ENCODE measurements at regions not wholly inside any gene's neighbourhood (a gene's known extent, or its start where the extent isn't known, plus 50 kb on each side); places are given as distances from the start of the nearest gene placed in this dataset.
A peak's percentile ranks its signal among the peaks of the same experiment; 100 is the strongest.

GRCh38 chr7:26554952-26555351 lies 263.3 kb downstream of the SNX10 start:
- no peak overlapping the region for H3K9ac ChIP-seq
- H3K4me2 ChIP-seq, result no peak overlapping the region
- no peaks in the 10 kb centered on the region for H3K36me3 ChIP-seq (ENCODE audit: insufficient read depth)
- no peak overlapping the region for H2AFZ ChIP-seq (ENCODE audit: low read depth)
- H3K27me3 ChIP-seq (ENCODE audit: insufficient read depth, low read depth), result no peaks in the 10 kb centered on the region
- H4K20me1 ChIP-seq (ENCODE audit: insufficient read depth), result no peaks in the 10 kb centered on the region
- TF ChIP-seq CTCF (conservative IDR thresholded peaks at IDR 0.05; ENCODE audit: low read depth, low read length), result no peak
- H3K4me1 ChIP-seq (ENCODE audit: low read depth, poor library complexity, severe bottlenecking), result peaks cover under 1% of the 10 kb centered on the region
- H3K79me2 ChIP-seq (ENCODE audit: insufficient read depth, low read depth), result no peaks in the 10 kb centered on the region
- no peak overlapping the region for H3K4me3 ChIP-seq (IDR thresholded peaks at IDR 0.05; ENCODE audit: insufficient read depth, low read depth, low read length)
- H3K27ac ChIP-seq, result no peak overlapping the region

DNA sequence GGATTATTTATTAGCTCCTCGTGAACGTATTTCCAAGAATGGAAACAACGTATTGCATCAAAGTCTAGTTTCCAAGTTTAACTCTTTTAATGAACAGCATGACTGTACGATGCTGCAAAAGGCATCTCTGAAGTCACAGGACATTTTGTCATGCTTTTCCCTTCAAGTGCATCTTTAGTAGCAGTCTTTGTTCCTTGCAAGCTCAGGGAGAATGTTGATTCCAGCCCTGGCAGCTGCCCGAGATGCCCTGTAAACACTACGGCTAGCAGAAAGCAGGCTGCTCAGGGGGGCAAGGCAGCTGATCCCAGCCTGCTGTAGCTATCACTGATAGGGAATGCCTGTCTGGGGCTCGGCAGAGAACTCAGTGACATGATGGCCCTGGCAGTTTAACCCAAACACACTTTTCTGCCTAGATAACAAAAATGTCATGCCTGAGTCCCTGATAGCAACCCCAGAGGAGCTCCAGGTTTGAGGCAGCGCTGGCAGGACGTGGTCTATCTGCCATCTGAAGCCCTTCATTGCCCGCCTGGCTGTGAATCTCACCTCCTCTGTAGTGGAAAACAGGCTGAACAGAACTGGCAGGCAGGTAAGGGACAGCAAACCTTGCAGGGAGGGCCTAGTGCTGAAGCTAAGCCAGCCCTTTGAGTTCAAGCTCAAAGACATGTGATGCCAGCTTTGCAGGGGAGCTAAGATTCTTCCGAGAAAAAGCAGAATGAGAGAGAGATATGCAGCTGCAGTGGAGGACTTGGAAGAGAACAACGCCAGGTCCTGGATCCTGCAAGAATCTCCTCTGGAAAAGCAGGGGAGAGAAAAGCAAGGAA lies 264.6 kb downstream of the SNX10 start:
- no peaks in the 10 kb centered on the region for H3K36me3 ChIP-seq (ENCODE audit: insufficient read depth)
- H3K4me3 ChIP-seq (IDR thresholded peaks at IDR 0.05; ENCODE audit: insufficient read depth, low read depth, low read length), result no peak overlapping the region
- H3K27ac ChIP-seq, result no peak overlapping the region
- H2AFZ ChIP-seq (ENCODE audit: low read depth), result no peak overlapping the region
- H3K4me1 ChIP-seq (ENCODE audit: low read depth, poor library complexity, severe bottlenecking), result no peaks in the 10 kb centered on the region
- H3K9ac ChIP-seq, result no peak overlapping the region
- no peaks in the 10 kb centered on the region for H3K79me2 ChIP-seq (ENCODE audit: insufficient read depth, low read depth)
- no peaks in the 10 kb centered on the region for H3K27me3 ChIP-seq (ENCODE audit: insufficient read depth, low read depth)
- no peak overlapping the region for H3K4me2 ChIP-seq
- H4K20me1 ChIP-seq (ENCODE audit: insufficient read depth), result no peaks in the 10 kb centered on the region
- no peak for TF ChIP-seq CTCF (conservative IDR thresholded peaks at IDR 0.05; ENCODE audit: low read depth, low read length)

- Histone ChIP-seq H3K27ac (no peak overlapping the region), H2AFZ (ENCODE audit: low read depth) (no peak overlapping the region), H3K4me1 (ENCODE audit: low read depth, poor library complexity, severe bottlenecking) (no peaks in the 10 kb centered on the region), H3K4me3 (IDR thresholded peaks at IDR 0.05; ENCODE audit: insufficient read depth, low read depth, low read length) (no peak overlapping the region), H3K27me3 (ENCODE audit: insufficient read depth, low read depth) (no peaks in the 10 kb centered on the region), H3K36me3 (ENCODE audit: insufficient read depth) (no peaks in the 10 kb centered on the region), H3K9ac (no peak overlapping the region), H3K79me2 (ENCODE audit: insufficient read depth, low read depth) (no peaks in the 10 kb centered on the region), H3K4me2 (no peak overlapping the region), H4K20me1 (ENCODE audit: insufficient read depth) (no peaks in the 10 kb centered on the region)
- no peak for TF ChIP-seq CTCF (conservative IDR thresholded peaks at IDR 0.05; ENCODE audit: low read depth, low read length)
Measured at GRCh38 chr7:26560526-26561256, 269.0 kb downstream of the SNX10 start.

GRCh38 chr7:26562841-26563240 lies 271.2 kb downstream of the SNX10 start:
- H3K36me3 ChIP-seq (ENCODE audit: insufficient read depth), result no peaks in the 10 kb centered on the region
- no peak overlapping the region for H2AFZ ChIP-seq (ENCODE audit: low read depth)
- H3K27me3 ChIP-seq (ENCODE audit: insufficient read depth, low read depth), result no peaks in the 10 kb centered on the region
- H4K20me1 ChIP-seq (ENCODE audit: insufficient read depth), result no peaks in the 10 kb centered on the region
- no peaks in the 10 kb centered on the region for H3K4me1 ChIP-seq (ENCODE audit: low read depth, poor library complexity, severe bottlenecking)
- no peak overlapping the region for H3K9ac ChIP-seq
- no peak overlapping the region for H3K4me2 ChIP-seq
- no peak overlapping the region for H3K27ac ChIP-seq
- peak; percentile 47 for TF ChIP-seq CTCF (conservative IDR thresholded peaks at IDR 0.05; ENCODE audit: low read depth, low read length)
- no peak overlapping the region for H3K4me3 ChIP-seq (IDR thresholded peaks at IDR 0.05; ENCODE audit: insufficient read depth, low read depth, low read length)
- no peaks in the 10 kb centered on the region for H3K79me2 ChIP-seq (ENCODE audit: insufficient read depth, low read depth)

Measured in KMS-11 (cell line).